Smooth muscle cell (in vitro differentiated cells): ENCODE measurements at regions not wholly inside any gene's neighbourhood (a gene's known extent, or its start where the extent isn't known, plus 50 kb on each side); places are given as distances from the start of the nearest gene placed in this dataset.
"Not testable (repeated sequence)": the region's sequence is repeated elsewhere in the genome, so short reads cannot be mapped to it uniquely, and the experiment has no call there.

Experiments used
- DNase-seq: peaks from one replicate; lab custom pipeline; 2025; ENCODE audit not compliant: unreplicated experiment; lab: John Stamatoyannopoulos, UW
- H2AFZ ChIP-seq: fragments of 200-600 bp; sonication (generic); 2 replicates; pipeline ENCODE4 v1.6.0; 2016; ENCODE audit warnings: antibody characterized with exemption, low read depth, mild to moderate bottlenecking
- H3F3A ChIP-seq: fragments of 200-600 bp; sonication (generic); 2 replicates; pipeline ENCODE4 v1.6.0; 2017; ENCODE audit warnings: antibody characterized with exemption, low read depth
- H3K27ac ChIP-seq: fragments of 200-600 bp; sonication (generic); 2 replicates; pipeline ENCODE4 v1.5.1; 2016; ENCODE audit warnings: low read depth, mild to moderate bottlenecking
- H3K27me3 ChIP-seq: fragments of 200-600 bp; sonication (generic); 2 replicates; pipeline ENCODE4 v1.6.1; 2016; ENCODE audit warnings: low read depth, mild to moderate bottlenecking
- H3K36me3 ChIP-seq: fragments of 200-600 bp; sonication (generic); 2 replicates; pipeline ENCODE4 v1.5.1; 2016; ENCODE audit warnings: low read depth
- H3K4me1 ChIP-seq: fragments of 200-600 bp; sonication (generic); 2 replicates; pipeline ENCODE4 v1.5.1; 2016; ENCODE audit warnings: low read depth
- H3K4me2 ChIP-seq: fragments of 200-600 bp; sonication (generic); 2 replicates; pipeline ENCODE4 v1.6.0; 2016; ENCODE audit warnings: mild to moderate bottlenecking
- H3K4me3 ChIP-seq: fragments of 200-600 bp; sonication (generic); 2 replicates; pipeline ENCODE4 v1.5.1; 2016; ENCODE audit warnings: mild to moderate bottlenecking
- H3K79me2 ChIP-seq: fragments of 200-600 bp; sonication (generic); 2 replicates; pipeline ENCODE4 v1.6.0; 2016; ENCODE audit warnings: low read depth, mild to moderate bottlenecking
- H3K9ac ChIP-seq: fragments of 200-600 bp; sonication (generic); 2 replicates; pipeline ENCODE4 v1.6.0; 2016; ENCODE audit warnings: low read depth
- H3K9me3 ChIP-seq: fragments of 200-600 bp; sonication (generic); replicated peaks from 2 replicates; pipeline ENCODE4 v1.5.1; 2016; ENCODE audit warnings: low read depth
- H4K20me1 ChIP-seq: fragments of 200-600 bp; sonication (generic); 2 replicates; pipeline ENCODE4 v1.6.0; 2016; ENCODE audit warnings: low read depth
- CTCF ChIP-seq: fragments of 200-600 bp; sonication (generic); IDR thresholded peaks from 2 replicates; pipeline ENCODE4 v1.5.1; 2017; ENCODE audit warnings: borderline replicate concordance, mild to moderate bottlenecking, antibody characterized with exemption; ENCODE audit not compliant: insufficient read depth, poor library complexity, severe bottlenecking
- WGBS: methylation state at CpG from one replicate; pipeline ENCODE4 v1.1.7; 2016; ENCODE audit warnings: low lambda C conversion rate; 5-methylcytosine and 5-hydroxymethylcytosine counted together

- Histone ChIP-seq H3K4me3 (no peak overlapping the region), H3K79me2 (no peaks in the 10 kb centered on the region), H3K36me3 (no peaks in the 10 kb centered on the region), H3K4me1 (peaks cover 4% of the 10 kb centered on the region), H2AFZ (no peak overlapping the region), H3K27me3 (no peaks in the 10 kb centered on the region), H4K20me1 (no peaks in the 10 kb centered on the region), H3K9me3 (no peaks in the 10 kb centered on the region), H3K4me2 (peak overlapping the region; percentile 67), H3K27ac (no peak overlapping the region), H3F3A (no peaks in the 10 kb centered on the region), H3K9ac (no peak overlapping the region)
- no peak for TF ChIP-seq CTCF
- DNase-seq = no peak
- 25% methylated on average over 2 of the region's 2 CpGs for WGBS
Observed at GRCh38 chr2:142819411-142819810, 58.1 kb upstream of the KYNU start.

GRCh38 chr2:142815375-142815774 is 62.1 kb upstream of the KYNU start:
- no peaks in the 10 kb centered on the region for H3K79me2 ChIP-seq
- no peak for DNase-seq
- no peak overlapping the region for H3K27ac ChIP-seq
- no peaks in the 10 kb centered on the region for H4K20me1 ChIP-seq
- H3K4me3 ChIP-seq = no peak overlapping the region
- no peaks in the 10 kb centered on the region for H3K27me3 ChIP-seq
- no peak overlapping the region for H3K4me2 ChIP-seq
- TF ChIP-seq CTCF = no peak
- H2AFZ ChIP-seq = no peak overlapping the region
- WGBS = 89% methylated on average over 1 of the region's 1 CpG
- no peaks in the 10 kb centered on the region for H3K36me3 ChIP-seq
- no peaks in the 10 kb centered on the region for H3F3A ChIP-seq
- peaks cover 4% of the 10 kb centered on the region for H3K4me1 ChIP-seq
- no peak overlapping the region for H3K9ac ChIP-seq
- no peaks in the 10 kb centered on the region for H3K9me3 ChIP-seq

- H3K27me3 ChIP-seq = no peaks in the 10 kb centered on the region
- no peaks in the 10 kb centered on the region for H3K36me3 ChIP-seq
- H3K4me1 ChIP-seq = no peaks in the 10 kb centered on the region
- no peak overlapping the region for H3K4me2 ChIP-seq
- no peak overlapping the region for H3K4me3 ChIP-seq
- H3K79me2 ChIP-seq = no peaks in the 10 kb centered on the region
- no peak overlapping the region for H3K27ac ChIP-seq
- H3F3A ChIP-seq = no peaks in the 10 kb centered on the region
- H3K9ac ChIP-seq = no peak overlapping the region
- no peaks in the 10 kb centered on the region for H3K9me3 ChIP-seq
- no peak for DNase-seq
- no peak overlapping the region for H2AFZ ChIP-seq
- H4K20me1 ChIP-seq = no peaks in the 10 kb centered on the region
- WGBS = 88% methylated on average over 5 of the region's 5 CpGs
- no peak for TF ChIP-seq CTCF
Observed at GRCh38 chr2:142813830-142814829, 63.3 kb upstream of the KYNU start.

GRCh38 chr2:142811644-142812043 is 65.8 kb upstream of the KYNU start:
- H3K9ac ChIP-seq, DNase-seq, H3K27ac ChIP-seq, H3K4me3 ChIP-seq, H3K4me2 ChIP-seq, H3K27me3 ChIP-seq, H3K9me3 ChIP-seq, H4K20me1 ChIP-seq, H2AFZ ChIP-seq, H3F3A ChIP-seq, H3K4me1 ChIP-seq, H3K79me2 ChIP-seq, H3K36me3 ChIP-seq: not testable (repeated sequence)
- 72% methylated on average over 13 of the region's 13 CpGs for WGBS
